ENCODE measurements at regions not wholly inside any gene's neighbourhood (a gene's known extent, or its start where the extent isn't known, plus 50 kb on each side); places are given as distances from the start of the nearest gene placed in this dataset.

DNA sequence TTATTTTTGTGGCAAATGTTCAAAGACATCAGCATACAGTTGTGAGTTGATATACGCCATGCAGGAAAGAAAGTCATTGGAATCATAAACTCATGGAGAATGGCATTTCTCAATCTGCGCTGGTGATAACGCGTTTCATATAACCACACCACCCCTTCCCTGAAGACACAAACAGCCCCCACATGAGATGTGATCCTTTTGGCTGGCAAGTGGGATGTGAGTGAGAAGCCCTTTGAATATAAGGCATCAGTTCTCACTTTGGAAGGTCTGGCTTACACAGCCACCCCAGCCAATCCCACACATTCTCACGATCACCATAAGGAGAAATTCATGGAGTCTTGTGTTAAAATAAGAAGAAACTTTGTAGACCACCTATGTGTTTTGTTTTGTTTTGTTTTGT lies 725.0 kb downstream of the PRELID2 start:
- Histone ChIP-seq H3K4me3 (ENCODE audit: low read depth, low read length) (no peak overlapping the region), H3K27ac (no peak overlapping the region), H3K36me3 (no peaks in the 10 kb centered on the region), H3K27me3 (ENCODE audit: insufficient read depth, low read depth, severe bottlenecking) (no peaks in the 10 kb centered on the region), H3K9me3 (ENCODE audit: severe bottlenecking) (no peaks in the 10 kb centered on the region)
- TF ChIP-seq, protein P1, sequence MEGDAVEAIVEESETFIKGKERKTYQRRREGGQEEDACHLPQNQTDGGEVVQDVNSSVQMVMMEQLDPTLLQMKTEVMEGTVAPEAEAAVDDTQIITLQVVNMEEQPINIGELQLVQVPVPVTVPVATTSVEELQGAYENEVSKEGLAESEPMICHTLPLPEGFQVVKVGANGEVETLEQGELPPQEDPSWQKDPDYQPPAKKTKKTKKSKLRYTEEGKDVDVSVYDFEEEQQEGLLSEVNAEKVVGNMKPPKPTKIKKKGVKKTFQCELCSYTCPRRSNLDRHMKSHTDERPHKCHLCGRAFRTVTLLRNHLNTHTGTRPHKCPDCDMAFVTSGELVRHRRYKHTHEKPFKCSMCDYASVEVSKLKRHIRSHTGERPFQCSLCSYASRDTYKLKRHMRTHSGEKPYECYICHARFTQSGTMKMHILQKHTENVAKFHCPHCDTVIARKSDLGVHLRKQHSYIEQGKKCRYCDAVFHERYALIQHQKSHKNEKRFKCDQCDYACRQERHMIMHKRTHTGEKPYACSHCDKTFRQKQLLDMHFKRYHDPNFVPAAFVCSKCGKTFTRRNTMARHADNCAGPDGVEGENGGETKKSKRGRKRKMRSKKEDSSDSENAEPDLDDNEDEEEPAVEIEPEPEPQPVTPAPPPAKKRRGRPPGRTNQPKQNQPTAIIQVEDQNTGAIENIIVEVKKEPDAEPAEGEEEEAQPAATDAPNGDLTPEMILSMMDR (IDR thresholded peaks at IDR 0.05; ENCODE audit: low read depth, low read length): no peak
- no peak for DNase-seq

DNA sequence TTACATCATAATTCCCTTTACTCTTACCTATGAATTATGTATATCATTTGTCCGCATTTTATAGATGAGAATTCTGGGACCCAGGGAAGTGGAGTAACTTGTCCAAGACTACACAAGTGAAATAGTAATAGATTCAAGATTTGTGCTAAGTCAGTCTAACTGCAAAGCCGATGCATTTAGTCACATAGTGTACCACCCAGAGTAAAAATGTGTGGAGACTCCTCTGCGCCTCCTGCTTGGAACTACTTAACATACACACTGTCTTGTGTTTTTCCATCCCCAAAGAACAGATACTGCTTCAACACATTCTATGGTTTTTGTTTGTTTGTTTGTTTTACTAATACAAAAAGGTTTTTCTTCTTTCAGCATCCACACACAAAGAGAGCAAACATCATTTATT lies 729.8 kb downstream of the PRELID2 start:
- Histone ChIP-seq H3K4me3 (ENCODE audit: low read depth, low read length) (no peak overlapping the region), H3K9me3 (ENCODE audit: severe bottlenecking) (no peaks in the 10 kb centered on the region), H3K36me3 (no peaks in the 10 kb centered on the region), H3K27me3 (ENCODE audit: insufficient read depth, low read depth, severe bottlenecking) (no peaks in the 10 kb centered on the region), H3K27ac (no peak overlapping the region)
- TF ChIP-seq, protein P1 (IDR thresholded peaks at IDR 0.05; ENCODE audit: low read depth, low read length): no peak
- DNase-seq: no peak

DNA sequence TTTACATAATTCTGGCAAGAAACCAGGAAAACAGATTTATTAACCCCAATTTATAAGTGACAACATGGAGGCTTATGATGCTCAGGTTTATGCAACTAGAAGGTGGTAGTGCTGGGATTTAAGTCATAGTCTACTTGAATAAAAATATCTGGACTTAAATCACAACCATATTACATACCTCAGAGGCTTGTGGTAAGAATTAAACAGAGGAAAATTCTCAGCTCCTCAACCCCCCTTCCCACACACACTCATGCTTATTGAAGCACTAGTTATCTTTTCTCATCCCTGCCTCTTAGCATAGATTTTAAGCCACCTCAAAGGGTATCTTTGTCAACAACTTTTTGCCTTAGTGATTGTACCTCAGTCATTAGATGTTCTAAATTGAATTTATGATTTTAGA lies 731.0 kb downstream of the PRELID2 start:
- Histone ChIP-seq H3K27me3 (ENCODE audit: insufficient read depth, low read depth, severe bottlenecking) (no peaks in the 10 kb centered on the region), H3K9me3 (ENCODE audit: severe bottlenecking) (no peaks in the 10 kb centered on the region), H3K36me3 (no peaks in the 10 kb centered on the region), H3K4me3 (ENCODE audit: low read depth, low read length) (no peak overlapping the region), H3K27ac (no peak overlapping the region)
- no peak for DNase-seq
- TF ChIP-seq, protein P1 (IDR thresholded peaks at IDR 0.05; ENCODE audit: low read depth, low read length): no peak

DNA sequence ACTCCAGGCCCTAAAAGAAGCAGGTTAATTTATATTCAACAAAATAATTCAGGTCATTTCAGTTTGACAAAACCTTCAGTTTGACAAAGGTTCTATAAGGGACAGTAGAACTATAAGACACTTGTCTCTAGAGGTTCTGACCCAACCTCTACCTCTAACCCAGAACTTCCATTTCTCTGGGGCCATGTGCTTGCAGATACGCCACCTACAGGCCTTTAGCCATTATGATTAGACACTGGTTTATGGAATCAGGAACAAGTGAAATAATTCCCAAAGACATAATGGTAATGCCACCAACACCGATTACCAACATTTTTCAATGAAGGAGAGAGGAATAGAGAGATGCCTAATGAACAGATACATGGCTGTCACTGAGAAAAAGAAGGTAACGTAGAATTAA lies 733.9 kb downstream of the PRELID2 start:
- TF ChIP-seq, protein P1 (IDR thresholded peaks at IDR 0.05; ENCODE audit: low read depth, low read length): peak; percentile 53
- Histone ChIP-seq H3K27ac (no peak overlapping the region), H3K4me3 (ENCODE audit: low read depth, low read length) (no peak overlapping the region), H3K36me3 (no peaks in the 10 kb centered on the region), H3K9me3 (ENCODE audit: severe bottlenecking) (no peaks in the 10 kb centered on the region), H3K27me3 (ENCODE audit: insufficient read depth, low read depth, severe bottlenecking) (no peaks in the 10 kb centered on the region)
- DNase-seq: peak; percentile 15

DNA sequence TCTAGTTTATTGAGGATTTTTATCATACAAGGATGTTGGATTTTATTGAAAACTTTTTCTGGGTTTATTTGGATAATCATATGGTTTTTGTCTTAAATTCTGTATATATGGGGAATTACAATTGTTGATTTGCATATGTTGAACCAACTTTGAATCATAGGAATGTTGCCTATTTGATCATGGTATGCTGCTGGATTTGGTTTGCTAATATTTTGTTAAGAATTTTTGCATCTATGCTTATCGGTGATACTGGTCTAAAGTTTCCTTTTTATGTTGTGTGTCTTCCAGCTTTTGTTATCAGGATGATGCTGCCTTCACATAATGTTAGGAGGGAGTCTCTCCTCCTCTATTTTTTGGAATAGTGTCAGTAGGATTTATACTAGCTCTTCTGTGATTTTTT lies 745.0 kb downstream of the PRELID2 start:
- Histone ChIP-seq H3K27me3 (ENCODE audit: insufficient read depth, low read depth, severe bottlenecking) (no peaks in the 10 kb centered on the region), H3K4me3 (ENCODE audit: low read depth, low read length) (no peak overlapping the region), H3K27ac (no peak overlapping the region), H3K36me3 (no peaks in the 10 kb centered on the region), H3K9me3 (ENCODE audit: severe bottlenecking) (no peaks in the 10 kb centered on the region)
- TF ChIP-seq, protein P1 (IDR thresholded peaks at IDR 0.05; ENCODE audit: low read depth, low read length): no peak
- no peak for DNase-seq

DNA sequence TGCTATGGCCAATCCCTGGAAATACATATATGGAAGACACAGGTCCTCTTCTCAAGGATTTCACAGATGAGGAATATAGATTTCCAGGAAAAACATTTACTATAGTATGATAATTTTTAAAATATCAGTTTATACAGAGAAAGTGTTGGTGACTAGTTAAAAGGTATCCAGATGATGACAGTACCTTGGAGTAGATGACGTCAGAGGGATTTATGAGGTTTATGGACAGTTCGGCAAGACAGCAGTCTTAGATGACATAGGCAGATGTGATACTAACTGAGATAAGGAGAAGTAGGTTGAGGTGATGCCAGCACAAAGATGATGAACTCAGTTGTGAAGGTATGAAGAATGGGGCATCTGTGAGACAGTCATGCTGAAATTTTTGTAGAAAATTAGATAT lies 750.3 kb downstream of the PRELID2 start:
- Histone ChIP-seq H3K4me3 (ENCODE audit: low read depth, low read length) (no peak overlapping the region), H3K27me3 (ENCODE audit: insufficient read depth, low read depth, severe bottlenecking) (no peaks in the 10 kb centered on the region), H3K27ac (no peak overlapping the region), H3K9me3 (ENCODE audit: severe bottlenecking) (no peaks in the 10 kb centered on the region), H3K36me3 (no peaks in the 10 kb centered on the region)
- DNase-seq: no peak
- TF ChIP-seq, protein P1 (IDR thresholded peaks at IDR 0.05; ENCODE audit: low read depth, low read length): no peak
